ENCODE measurements at regions not wholly inside any gene's neighbourhood (a gene's known extent, or its start where the extent isn't known, plus 50 kb on each side); places are given as distances from the start of the nearest gene placed in this dataset.

DNA sequence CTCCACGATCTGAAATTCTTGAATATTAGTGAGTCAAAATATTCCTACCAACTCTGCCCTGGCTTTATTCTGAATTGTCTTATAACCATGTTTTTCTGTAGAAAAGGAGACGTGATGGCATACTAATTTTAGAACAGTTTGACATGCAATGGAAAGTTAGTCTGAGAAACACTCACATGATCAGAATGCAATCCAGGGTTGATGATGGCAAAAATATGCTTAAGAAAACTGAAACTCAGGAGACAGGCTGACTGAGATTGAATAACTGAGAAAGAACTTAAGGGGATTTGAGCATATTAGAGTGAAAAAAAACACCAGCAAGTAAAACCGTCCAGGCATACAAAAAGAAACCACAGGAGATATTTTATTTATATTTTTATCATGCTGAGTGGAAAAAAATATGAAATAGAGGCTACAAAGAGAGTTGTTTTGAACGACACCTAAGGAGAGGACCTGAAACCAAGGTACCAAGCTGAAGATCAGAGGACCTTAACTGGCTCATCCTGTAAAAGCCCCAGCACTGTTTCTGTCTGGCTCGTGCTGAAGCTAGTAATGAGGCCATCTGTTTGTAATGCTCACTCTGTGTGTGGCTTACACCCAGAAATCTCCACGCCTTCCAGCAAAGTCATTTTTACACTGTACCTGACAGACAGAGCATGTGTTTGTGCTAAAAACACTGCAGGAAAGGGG is 437.2 kb upstream of the PKDCC start:
- no peak for DNase-seq

DNA sequence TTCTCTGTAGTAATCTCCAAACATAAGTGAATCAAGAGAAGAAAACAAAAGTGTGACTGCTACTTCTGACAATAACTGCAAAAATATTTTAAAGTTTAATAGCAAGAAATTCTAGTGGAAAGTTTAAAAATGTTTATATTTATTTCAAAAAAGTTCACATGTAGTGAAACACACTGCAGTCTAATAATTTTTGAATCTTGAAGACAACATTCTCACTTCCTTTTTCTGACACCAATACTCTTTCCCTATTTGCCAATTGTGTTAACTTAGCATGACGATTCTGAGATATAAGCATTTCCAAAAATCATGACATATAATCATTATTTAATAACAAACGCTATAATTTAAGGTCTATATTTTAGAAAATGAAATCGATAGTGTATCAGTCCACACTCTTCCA is 429.1 kb upstream of the PKDCC start:
- no peak for DNase-seq

DNA sequence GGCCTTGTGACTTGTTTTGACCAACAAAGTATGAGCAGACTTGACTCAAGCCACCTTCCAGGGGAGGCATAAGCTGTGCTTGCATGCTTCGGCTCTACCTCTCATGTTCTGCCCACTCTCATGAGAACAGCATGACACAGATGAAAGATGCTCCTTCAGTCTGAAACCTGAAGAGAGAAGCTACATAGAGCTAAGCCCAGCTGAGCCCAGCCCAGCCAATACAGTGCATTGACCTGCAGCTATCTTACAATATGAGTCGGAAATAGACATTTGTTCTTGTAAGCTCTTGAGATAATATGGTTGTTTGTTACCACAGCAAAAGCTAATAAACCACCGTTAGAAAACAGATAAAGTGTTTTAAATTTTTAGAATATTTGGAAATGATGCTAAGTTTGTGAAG is 426.7 kb upstream of the PKDCC start:
- no peak for DNase-seq

DNA sequence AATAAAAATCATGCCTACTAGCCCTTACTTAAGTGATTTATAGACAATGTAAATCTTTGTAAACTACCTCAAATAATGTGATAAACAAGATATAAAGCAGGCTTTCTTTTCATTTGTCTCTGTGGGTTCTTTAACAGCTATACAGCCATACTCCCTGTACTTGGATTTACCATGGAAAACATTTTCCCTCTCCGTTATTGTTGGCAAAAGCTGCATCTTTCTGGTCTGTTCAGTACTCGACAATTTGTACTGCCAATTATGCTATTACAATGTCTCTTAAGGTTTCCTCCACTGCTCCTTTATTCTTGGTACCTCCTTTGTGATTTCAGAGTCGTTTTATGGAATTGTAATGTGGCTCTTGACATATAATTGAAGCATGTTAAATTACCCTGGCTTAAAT is 426.3 kb upstream of the PKDCC start:
- DNase-seq, result no peak

DNA sequence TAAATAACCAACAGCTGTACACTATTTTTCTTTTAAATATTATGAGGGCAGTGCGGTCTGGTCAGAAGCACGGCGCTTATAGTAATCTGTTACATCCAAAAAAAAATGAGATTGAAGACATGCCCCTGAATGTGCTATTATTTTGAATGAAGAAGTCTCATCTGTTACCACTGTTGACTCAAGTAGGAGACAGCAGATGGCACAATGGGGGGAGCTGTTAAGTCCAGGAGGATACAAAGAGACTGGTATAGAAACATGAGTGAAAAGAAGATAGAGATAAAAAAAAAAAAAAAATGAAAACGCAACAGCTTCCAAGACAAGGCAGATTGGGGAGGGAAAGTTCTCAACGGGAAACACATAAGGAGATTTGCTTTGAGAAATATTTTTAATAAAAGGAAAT is 425.5 kb upstream of the PKDCC start:
- DNase-seq, result no peak

DNA sequence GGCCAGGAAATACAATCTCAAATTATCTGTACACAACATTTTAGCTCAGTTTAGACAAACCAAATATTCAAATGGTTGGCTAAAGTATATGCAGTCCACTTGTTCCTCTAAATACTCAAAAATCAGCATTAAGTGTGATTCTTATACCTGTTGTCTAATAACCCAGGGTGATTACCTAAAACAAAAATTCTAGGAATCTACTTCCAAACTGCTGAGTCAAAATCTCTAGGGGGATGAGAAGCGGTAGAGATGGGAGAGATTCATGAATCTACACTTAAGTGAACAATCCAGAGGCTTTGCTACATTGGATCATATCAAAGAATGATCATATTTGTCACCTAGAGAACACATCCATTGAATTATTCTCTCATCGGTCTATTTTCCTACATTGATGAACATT is 420.9 kb upstream of the PKDCC start:
- DNase-seq, result no peak

DNA sequence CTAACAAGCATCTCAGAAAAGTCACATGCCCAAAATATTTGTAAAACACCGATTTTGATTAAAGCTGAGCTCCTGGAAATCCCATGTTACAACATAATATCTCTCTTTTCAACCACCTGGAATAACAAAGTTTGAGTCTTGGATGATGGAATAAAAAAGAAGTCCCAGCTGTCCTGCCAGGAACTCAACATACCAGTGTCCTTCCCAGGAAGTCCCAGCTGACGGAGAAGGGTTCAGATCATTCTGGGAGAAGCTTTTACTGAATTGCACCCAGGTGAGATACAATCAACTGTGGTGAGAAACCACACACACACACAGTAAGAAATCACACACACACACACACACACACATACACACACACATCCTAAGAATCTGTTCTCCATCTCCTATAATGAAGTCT is 413.1 kb upstream of the PKDCC start:
- no peak for DNase-seq

DNA sequence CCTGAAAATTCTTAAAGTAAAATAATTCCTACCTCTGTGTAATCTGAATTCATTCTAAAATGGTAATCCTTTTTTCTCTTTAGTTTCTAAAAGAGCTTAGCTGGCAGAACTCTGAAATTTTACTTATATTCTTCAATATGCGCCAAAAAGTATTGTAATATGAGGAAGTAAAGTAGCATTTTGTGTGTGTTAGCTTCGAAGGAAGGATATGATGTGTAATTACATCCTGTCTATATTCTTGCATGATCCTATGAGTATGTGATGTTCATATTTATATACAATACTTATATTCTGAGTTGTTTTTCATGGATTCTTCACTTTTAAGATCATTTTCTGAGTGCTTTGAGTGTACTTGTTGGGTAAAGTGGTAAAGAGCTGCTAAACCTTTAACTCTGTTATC is 402.9 kb upstream of the PKDCC start:
- no peak for DNase-seq

DNA sequence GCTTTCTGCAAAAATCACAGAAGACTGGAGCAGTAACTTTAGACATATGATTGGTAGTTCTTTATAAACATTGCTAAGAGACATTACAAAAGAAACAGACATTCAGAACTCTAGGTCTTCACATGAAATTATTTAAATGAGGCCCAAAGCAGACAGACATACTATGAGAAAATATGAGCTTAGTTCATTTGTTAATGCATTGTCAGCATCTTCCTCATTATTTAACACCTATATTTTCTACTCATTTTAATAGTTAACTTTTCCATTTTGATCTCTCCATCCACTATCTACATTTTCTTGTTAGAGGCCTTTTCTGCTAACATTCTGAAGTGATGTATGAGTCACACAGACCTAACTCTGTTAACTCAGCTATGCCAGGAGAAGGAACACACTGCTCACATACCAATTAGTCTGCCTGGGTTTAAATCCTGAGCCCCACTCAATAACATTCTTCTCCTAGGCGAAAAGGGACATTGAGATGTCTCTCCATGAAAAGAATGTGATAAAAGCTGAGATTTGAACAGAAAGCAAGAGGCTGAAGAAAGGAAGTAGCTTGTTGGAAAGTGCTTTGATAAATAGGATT is 400.3 kb upstream of the PKDCC start:
- DNase-seq, result no peak

DNA sequence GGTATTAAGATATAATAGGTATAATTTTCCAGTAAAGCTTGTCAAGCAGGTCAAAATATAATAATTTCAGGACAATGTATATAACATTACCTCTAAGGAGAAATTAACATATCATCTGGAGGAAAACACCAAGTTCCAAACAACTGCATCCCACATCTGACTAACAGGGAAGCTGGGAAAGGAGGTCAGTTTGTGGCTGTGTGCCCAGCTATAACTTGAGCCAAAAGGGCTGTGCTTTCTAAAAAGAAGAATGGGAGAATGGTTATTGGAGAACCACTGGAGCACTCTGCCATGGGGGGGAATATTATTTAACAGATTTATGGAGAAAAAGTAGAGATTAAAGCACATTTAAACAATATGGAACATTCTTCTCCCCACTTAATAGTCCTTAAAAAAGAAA is 390.6 kb upstream of the PKDCC start:
- no peak for DNase-seq

DNA sequence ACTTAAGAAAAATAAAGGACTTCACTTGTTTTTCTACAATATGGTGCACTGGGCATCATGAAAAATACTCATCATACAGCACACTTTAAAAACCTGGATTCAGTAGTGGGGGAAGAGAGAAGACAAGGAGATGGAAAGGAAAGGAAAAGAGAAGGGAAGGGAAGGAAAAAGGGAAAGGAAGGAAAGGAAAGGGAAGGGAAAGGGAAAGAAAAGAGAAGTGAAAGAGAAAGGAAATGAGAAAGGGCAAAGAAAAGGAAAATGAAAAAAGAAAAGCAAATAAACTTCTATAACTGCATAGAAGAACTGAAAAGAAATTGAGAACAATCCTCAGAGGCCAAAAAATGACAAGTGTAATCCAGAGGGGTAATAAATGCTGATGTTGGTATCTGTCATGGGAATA is 388.1 kb upstream of the PKDCC start:
- no peak for DNase-seq

DNA sequence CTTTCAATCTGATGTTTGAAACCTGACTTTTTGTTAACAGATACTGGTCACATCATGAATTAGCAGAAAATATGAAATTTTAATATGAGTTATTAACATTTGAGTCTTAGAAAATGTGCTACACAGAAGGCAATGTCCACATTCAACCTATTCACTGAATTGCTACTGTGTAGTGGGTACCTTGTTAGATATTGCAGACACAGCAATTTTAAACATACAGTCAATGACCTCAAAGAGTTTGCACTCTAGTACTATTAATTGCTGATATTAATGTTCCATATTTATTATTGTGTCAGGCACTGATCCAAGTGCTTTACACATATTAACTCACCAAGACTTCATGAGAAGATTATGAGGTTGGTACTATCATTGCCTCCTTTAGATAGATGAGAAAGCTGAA is 385.4 kb upstream of the PKDCC start:
- DNase-seq, result no peak

DNA sequence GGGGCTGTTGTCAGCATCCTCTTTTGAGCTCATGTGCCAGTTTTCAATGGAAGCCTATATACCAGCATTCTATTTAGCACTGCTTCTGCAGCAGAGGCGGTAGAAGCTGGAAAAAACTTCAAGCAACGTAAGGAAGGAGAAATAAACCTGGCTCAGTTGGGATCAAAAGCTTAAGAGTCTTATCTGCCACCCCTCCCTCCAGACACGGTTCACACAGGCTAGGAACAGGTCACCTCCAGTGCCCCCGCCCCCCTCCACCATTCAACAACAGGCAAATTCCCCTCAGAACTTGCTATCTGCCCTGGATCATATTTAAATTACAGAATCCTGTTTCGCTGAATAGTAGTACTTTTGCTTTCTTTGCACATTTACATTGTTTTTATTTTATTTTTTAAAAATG is 384.8 kb upstream of the PKDCC start:
- DNase-seq, result no peak

DNA sequence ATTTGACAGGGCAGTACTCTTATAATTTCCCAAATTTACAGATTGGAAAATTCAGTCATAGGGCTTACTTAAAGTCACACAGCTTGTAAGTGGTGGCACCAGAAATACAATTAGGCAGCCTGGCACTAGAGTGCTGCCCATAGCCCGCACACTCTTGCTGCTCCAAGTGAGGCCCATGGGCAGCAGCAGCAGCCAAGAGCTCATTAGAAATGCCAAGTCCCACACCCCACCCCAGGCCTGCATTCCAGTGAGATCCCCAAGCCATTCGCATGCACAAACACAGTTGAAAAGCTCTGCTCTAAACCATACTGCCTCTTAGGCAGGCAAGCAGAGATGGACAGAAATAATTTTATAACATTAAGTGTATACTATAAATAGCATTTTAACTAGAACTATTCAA is 379.3 kb upstream of the PKDCC start:
- no peak for DNase-seq

DNA sequence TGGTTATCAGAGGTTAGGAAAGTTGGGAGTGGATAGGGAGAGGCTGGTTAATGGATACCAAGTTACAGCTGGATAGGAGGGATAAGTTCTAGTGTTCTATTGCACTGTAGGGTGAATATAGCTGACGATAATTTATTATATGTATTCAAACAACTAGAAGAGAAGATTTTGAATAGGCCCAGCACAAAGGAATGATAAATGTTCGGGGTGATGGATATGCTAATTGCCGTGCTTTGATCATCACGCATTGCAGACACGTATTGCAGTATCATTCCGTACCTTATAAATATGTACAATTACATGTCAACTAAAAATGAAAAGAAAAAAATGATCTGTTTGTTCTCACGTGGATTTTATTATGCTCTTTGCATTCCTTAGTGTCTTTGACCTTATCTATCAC is 369.2 kb upstream of the PKDCC start:
- no peak for DNase-seq

DNA sequence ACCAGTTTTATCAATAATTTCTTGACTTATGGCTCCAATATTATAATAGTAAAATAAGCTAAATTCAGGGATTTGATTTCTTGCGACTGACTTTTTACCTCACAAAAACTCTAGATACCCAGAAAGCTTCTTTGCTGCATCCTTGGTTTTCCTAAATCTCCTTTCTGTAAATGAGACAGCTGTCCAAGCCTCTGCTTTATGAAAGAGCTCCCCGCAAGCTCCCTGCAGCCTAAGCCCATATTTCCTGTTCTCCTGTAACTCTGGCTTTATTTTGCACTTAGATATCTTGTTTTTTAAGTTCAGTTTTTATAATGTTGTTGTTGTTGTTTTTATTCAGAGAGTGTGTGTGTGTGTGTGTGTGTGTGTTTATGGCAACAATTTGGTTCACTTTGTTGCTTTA is 361.7 kb upstream of the PKDCC start:
- DNase-seq, result no peak

DNA sequence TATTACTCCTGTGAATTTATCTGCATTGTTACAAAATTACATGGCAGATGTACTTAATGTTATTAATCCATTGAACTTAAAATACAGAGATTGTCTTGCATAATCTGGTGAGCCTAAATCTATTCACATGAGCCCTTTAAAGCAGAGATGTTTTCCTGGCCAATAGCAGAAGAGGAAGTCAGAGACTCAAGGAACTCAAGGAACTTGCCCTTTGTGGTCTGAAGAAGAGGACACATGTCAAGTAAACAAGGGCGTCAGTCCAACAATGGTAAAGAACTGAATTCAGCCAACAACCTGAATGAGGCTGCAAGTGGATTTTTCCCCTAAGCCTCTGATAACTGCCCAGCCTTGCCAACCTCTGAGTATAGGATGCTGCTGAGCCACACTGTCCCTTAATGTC is 356.3 kb upstream of the PKDCC start:
- DNase-seq, result no peak

DNA sequence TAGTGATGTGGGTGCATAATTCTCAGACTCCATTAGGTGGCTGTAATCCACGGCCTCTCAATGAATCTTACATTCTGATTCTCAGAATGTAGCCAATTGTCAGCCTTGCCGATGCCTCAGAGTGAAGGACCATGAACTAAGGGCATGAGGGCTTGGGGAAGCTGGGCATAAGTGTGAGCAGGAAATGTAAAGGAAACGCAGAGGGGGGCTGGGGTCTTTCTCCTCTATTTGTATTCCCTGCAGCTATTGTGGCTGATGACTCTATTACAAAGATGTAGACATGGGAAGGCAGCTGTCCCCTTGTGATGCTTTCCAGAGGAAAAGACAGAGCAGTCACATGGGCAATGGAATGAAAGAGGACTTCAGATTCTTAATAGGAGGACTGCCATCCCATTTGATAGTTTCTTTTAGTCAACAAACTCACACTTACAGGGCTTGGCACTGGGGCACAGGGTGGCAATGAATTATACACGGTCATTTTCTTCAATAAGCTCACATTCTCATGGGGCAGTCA is 353.2 kb upstream of the PKDCC start:
- no peak for DNase-seq

DNA sequence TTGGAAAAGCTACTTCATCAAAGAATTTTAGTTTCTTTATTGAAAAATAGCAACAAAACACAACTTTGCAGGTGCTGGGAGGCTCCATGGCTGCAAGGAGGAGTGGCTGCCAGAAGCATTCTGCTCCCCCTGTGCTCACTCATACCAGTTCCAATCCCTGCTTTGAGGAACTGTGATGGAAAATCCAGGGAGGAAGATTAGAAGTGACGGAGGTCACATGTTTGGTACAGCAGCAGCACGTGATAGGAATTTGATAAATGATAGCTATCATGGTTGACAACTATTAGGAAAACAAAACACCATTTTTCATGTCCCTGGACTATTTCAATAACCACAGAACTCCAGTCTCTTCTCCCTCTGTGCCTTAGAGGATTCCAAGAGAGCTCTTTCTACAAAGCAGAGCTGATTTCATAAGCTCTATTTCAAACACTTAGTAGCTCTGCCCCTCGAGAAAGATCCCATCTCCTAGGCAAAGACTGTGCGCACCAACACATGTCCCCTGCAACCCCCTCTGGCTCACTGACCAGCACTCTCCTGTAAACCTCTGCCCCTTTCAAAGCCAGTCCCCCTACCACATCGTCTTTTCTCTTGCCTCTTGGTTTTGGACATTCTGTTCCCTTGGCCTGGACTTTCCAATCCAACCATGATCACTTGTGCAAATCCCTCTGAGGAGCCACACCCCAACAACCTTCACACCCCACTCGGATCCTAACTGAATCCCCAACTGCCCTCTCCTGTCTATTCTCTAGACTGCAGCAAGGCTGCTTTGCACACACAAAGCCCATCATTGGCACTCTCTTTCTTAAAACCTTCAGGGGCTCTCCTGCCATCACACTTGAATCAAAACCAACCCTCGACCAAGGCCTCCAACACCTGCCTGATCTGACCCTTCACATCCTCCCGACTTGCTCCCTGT is 352.4 kb upstream of the PKDCC start:
- no peak for DNase-seq

DNA sequence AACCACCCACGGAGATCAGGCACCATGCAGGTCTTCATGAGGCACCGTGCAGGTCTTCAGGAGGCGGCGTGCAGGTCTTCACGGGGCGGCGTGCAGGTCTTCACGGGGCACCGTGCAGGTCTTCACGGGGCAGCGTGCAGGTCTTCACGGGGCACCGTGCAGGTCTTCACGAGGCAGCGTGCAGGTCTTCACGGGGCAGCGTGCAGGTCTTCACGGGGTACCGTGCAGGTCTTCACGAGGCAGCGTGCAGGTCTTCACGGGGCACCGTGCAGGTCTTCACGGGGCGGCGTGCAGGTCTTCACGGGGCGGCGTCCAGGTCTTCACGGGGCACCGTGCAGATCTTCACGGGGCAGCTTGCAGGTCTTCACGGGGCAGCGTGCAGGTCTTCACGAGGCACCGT is 350.4 kb upstream of the PKDCC start:
- no peak for DNase-seq

DNA sequence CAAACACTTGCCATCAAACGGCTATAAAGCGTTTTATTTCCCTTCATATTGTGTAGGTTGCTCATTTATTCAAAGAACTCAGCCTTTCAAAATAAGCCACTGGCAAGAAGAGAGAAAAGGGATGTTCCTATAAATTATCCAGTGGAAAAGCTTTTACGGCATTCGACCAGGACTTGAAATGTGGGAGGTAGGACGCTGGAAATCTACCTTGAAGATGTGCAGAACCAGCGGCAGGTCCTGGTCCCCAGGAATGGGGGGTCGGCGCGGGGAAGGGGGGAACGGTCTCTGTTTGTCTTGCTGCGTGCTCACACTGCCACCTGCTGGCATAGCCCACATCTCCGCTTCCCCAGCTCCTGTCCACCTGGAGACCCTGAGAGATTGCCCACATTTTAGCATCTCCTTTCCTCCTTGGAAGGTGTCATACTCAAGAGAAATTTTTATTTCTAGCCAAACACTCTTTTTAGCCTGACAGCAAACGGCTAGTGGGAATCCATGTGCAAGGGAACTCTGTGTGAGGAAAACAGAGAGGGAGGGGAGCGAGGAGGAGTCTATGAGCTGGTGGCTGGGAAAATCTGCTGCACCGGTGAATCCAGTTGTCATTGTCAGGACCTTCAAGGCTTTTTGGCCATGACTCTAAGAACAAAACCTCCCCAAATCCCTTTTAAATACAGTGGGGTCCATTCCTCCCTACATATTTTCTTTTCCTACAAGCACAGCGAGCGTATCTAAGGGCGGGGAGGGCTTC is 349.0 kb upstream of the PKDCC start:
- DNase-seq, result no peak

DNA sequence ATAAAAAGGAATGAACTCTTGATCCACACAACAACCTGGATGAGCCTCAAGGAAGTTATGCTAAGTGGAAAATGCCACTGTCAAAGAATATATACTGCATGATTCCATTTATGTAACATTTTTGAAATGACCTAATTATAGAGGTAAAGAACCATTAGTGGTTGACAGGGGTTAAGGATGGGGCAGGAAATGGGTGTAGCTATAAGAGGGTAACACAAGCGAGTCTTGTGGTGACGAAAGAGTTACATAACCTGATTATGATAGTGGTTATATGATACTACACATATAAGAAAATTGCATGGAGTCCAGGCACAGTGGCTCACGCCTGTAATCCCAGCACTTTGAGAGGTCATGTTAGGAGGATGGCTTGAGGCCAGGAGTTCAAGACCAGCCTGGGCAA is 346.6 kb upstream of the PKDCC start:
- no peak for DNase-seq

DNA sequence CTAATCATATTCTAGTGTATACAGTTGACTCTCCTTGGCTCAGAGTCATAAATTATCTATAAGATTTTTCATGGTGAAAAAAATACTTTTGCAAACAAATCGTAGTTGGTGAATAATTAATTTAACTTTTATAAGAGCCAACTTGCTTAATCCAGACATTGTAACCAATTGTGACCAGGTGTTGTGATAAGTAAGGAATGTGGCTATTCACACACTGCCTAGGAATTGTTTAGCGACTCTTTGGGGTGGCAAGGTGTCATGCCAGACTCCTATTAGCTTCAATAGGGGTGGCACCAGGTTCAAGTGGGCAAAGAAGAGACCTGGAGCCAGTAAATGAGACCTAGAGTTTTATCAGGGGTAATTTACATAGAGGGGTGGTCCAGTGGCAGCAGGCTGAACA is 344.7 kb upstream of the PKDCC start:
- no peak for DNase-seq
